PFSK-1 (cell line): ENCODE measurements at regions not wholly inside any gene's neighbourhood (a gene's known extent, or its start where the extent isn't known, plus 50 kb on each side); places are given as distances from the start of the nearest gene placed in this dataset.

Source experiments
- FOXP2 ChIP-seq: optimal IDR thresholded peaks from 2 replicates; pipeline ENCODE3; 2011; ENCODE audit warnings: borderline replicate concordance, control low read depth, inconsistent platforms; ENCODE audit not compliant: insufficient read depth; ENCODE audit errors: extremely low read length, extremely low read depth
- POLR2AphosphoS5 ChIP-seq: IDR thresholded peaks from 2 replicates; pipeline ENCODE4 v1.6.1; 2012; ENCODE audit warnings: low read depth, mild to moderate bottlenecking, control low read depth, low read length, moderate library complexity
- SIN3A ChIP-seq: IDR thresholded peaks from 2 replicates; pipeline ENCODE4 v1.6.1; 2012; ENCODE audit warnings: mild to moderate bottlenecking, low read length, moderate library complexity, borderline replicate concordance; ENCODE audit not compliant: insufficient read depth
- TAF1 ChIP-seq: IDR thresholded peaks from 2 replicates; pipeline ENCODE4 v1.6.1; 2012; ENCODE audit warnings: low read length, control low read depth, borderline replicate concordance; ENCODE audit not compliant: insufficient read depth
- TF ChIP-seq, protein P1 (sequence below), 2 experiments: IDR thresholded peaks; 2 replicates each; pipeline versions ENCODE4 v1.6.1 to v1.8.0; 2011 to 2012; ENCODE audit warnings: low read depth in 2 of 2, low read length in 2 of 2, control low read depth in 1 of 2, inconsistent platforms in 1 of 2, mild to moderate bottlenecking in 1 of 2, moderate library complexity in 1 of 2; ENCODE audit not compliant: insufficient read depth in 1 of 2

DNA sequence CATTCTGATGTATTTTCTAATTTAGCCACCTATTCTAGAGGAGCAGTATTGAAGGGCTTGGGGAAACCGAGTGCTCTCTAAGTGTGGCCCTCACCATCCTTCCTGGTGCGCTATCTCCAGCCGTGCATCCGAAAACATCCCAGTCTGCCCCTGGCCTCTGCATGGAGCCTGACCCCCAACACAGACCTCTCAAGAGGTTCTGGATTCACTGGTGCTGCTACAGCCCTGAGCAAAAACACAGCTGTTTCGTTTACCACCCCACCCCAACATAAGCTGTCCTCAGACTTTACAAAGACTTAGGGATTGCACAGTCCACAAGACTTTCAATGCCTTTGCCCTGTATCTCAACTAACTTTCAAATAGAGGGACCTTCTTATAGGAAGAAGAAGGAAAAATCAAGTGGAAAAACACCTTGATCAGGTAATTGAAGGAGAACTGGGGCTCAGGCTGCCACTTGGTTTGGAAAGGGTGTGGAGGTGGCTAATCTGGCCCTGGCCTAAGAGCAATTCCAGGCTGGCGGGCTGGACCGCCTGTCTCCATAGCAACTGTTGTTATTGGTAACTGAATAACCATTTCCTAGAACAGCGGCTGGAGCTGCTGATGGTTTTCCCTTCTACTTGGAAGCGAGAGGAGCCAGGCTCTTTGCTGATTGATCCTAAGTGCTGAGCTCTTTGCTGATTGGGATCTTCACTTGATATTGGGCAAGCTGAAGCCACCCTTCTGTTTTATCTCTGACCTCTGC lies 90.2 kb upstream of the TOX2 start:
- TF ChIP-seq, protein P1, sequence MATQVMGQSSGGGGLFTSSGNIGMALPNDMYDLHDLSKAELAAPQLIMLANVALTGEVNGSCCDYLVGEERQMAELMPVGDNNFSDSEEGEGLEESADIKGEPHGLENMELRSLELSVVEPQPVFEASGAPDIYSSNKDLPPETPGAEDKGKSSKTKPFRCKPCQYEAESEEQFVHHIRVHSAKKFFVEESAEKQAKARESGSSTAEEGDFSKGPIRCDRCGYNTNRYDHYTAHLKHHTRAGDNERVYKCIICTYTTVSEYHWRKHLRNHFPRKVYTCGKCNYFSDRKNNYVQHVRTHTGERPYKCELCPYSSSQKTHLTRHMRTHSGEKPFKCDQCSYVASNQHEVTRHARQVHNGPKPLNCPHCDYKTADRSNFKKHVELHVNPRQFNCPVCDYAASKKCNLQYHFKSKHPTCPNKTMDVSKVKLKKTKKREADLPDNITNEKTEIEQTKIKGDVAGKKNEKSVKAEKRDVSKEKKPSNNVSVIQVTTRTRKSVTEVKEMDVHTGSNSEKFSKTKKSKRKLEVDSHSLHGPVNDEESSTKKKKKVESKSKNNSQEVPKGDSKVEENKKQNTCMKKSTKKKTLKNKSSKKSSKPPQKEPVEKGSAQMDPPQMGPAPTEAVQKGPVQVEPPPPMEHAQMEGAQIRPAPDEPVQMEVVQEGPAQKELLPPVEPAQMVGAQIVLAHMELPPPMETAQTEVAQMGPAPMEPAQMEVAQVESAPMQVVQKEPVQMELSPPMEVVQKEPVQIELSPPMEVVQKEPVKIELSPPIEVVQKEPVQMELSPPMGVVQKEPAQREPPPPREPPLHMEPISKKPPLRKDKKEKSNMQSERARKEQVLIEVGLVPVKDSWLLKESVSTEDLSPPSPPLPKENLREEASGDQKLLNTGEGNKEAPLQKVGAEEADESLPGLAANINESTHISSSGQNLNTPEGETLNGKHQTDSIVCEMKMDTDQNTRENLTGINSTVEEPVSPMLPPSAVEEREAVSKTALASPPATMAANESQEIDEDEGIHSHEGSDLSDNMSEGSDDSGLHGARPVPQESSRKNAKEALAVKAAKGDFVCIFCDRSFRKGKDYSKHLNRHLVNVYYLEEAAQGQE (IDR thresholded peaks at IDR 0.05; ENCODE audit: insufficient read depth in 1 of 2, low read depth in 2 of 2, low read length in 2 of 2): no peak
- no peak for TF ChIP-seq SIN3A
- TF ChIP-seq FOXP2: no peak
- no peak for TF ChIP-seq TAF1
- no peak for TF ChIP-seq POLR2AphosphoS5

DNA sequence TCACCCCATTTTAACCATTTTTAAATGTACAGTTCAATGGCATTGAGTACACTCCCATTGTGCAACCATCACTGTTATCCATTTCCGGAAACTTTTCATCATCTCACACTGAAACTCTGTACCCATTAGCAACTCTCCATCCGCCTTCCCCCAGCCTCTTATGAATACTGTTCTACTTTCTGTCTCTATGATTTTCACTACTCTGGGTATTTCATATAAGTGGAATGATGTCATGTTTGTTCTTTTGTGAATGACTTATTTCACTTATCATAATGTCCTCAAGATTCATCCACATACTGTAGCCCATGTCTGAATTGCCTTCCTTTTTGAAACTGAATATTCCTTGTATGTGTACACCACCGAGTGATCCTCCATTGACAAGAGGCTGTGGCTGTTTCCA lies 92.9 kb upstream of the TOX2 start:
- TF ChIP-seq SIN3A (no peak), FOXP2 (no peak), TAF1 (no peak), POLR2AphosphoS5 (no peak)
- TF ChIP-seq, protein P1 (IDR thresholded peaks at IDR 0.05; ENCODE audit: insufficient read depth in 1 of 2, low read depth in 2 of 2, low read length in 2 of 2): no peak

DNA sequence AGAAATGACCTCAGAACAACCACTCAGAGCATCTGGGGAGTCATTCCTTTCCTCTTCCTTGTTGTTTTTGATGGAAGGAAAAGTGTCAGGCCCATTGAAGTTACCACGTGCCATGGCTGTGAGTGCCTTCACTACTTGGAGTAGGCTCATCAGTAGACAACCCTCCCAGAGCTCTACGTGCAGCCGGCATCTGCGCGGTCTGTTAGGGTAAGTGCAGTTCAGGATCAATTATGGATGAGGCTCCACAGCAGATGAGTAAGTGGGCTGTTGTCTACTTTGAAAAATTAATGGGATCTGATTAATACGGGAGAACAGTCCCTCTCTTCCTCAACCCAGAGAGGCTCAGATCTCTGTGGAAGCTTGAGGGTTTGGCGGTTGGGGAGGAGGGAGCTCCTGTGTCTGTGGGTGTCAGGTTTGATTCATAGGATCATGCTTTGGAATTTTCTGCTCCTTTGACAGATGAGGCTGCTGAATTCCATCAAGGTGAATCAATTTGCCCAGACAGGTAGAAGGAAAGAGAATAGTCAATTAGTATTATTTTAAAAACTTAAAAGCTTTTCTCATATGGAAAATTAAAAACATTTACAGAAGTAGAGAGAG lies 93.8 kb upstream of the TOX2 start:
- TF ChIP-seq TAF1 (no peak), SIN3A (no peak), FOXP2 (no peak), POLR2AphosphoS5 (no peak)
- TF ChIP-seq, protein P1 (IDR thresholded peaks at IDR 0.05; ENCODE audit: insufficient read depth in 1 of 2, low read depth in 2 of 2, low read length in 2 of 2): no peak

DNA sequence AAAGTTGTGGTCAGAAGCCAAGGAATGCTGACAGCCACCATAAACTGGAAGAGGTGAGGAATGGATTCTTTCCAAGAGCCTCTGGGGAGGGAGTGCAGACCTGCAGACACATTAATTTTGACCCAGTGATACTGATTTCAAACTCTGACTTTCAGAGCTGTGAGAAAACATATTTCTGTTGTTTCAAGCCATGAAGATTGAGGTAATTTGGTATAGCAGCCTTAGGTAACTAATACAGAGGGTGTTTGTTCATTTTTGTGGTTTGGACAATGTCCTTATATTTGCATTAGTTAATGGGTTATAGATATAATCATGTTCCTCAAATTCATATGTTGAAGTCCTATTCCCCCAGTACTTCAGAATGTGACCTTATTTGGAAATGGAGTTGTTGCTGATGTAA lies 85.4 kb upstream of the GTSF1L start:
- TF ChIP-seq POLR2AphosphoS5 (no peak), SIN3A (no peak), FOXP2 (no peak), TAF1 (no peak)
- TF ChIP-seq, protein P1 (IDR thresholded peaks at IDR 0.05; ENCODE audit: insufficient read depth in 1 of 2, low read depth in 2 of 2, low read length in 2 of 2): no peak
